ENCODE measurements at regions not wholly inside any gene's neighbourhood (a gene's known extent, or its start where the extent isn't known, plus 50 kb on each side); places are given as distances from the start of the nearest gene placed in this dataset.

DNA sequence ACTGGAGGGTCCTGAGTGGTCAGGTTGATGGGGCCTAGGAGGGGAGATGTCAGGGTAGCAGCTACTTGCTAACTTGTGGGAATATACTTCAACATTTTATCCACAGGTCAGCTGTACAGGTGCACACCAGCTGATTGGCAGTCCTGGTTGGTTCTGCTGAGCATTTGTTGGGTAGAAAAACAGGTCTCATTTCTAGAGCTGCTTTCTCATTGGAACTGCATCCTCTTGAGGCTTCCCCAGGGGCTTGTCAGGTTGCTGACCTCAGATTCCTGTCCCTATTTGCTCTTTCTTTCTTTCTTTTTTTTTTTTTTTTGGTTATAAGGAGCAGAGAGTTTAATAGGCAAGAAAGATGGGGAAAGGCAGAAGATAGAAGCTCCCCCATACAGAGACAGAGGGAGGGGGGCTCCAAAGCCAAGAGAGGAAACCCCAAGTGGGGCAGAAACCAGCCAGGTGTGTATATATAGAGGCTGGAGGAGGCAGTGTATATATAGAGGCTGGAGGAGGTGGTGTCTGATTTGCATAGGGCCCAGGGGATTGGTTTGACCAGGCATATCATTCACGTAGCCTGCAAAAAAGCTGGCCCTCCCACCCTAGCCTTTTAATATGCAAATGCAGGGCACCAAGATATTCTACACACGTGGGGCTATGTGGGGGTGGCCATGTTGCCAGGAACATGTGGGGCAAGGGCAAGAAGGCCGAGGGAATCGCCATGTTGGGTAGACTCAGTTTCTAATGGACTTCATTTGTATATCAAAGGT, 57.3 kb upstream of the STUM start:
- no peak for DNase-seq

DNA sequence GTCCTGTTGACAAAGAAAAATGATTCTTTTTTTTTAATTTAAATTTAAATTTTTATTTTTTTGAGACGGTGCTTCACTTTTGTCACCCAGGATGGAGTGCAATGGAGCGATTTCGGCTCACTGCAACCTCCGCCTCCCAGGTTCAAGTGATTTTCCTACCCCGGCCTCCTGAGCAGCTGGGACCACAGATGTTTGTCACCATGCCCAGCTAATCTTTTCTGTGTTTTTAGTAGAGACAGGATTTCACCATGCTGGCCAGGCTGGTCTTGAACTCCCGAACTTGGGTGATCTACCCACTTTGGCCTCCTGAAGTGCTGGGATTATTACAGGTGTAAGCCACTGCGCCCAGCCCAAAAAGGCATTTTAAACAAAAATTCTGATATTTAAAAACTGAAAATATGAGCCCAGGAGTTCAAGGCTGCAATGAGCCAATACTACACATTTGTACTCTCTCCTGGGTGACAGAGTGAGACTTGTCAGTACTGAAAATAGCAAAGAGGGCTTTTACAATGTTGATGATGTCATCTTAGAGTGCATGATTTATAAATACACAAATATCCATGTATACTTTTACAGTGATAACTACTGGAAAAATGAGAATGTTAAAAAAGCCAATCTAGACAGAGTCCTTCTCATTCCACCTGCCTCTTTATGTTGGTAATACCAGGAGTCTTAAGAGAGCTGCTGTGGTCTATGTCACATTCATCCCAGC, 56.0 kb upstream of the STUM start:
- DNase-seq, result no peak

DNA sequence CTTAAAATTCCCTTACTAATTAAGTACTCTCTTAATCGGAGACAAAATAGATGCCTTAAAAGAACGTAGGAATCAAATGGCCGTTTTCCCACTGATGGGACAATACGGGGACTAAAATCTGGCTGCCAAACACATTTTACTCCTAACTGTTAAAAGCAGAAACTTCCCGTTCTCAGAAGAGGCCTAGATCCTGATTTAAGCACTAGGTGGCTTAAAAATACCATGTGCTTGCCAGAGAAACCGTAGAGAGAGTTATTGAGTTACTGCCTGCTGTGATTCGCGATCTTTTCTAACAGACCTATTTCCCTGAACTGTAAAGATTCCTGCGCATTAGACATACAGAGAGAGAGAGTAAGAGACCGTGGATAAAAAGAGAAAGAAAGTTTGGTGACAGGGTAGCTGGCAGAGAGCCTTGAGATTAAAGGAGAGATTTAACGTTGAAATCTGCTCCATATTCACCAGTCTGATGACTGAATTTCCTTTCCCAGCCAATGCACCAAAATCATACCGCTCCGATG, 54.4 kb upstream of the STUM start:
- DNase-seq, result no peak

DNA sequence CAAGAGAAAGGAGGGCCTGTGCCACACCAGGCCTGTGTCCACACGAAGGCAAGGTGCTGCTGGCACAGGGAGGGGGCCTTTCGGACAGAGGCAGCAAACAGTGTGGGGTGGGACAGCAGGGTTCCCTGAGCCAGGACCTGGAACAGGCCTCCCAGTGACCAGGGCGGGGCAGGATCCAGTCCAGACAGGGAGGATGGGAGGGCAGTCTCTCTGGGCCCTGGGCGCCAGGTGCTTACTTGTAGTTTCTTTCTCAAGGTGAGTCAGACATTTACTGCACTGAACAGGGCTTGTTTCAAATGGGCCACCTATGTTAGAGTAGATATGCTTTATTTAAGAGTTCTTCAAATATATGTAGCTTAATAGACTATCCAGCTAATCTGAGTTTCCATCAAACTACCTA, 52.8 kb upstream of the STUM start:
- DNase-seq, result no peak

DNA sequence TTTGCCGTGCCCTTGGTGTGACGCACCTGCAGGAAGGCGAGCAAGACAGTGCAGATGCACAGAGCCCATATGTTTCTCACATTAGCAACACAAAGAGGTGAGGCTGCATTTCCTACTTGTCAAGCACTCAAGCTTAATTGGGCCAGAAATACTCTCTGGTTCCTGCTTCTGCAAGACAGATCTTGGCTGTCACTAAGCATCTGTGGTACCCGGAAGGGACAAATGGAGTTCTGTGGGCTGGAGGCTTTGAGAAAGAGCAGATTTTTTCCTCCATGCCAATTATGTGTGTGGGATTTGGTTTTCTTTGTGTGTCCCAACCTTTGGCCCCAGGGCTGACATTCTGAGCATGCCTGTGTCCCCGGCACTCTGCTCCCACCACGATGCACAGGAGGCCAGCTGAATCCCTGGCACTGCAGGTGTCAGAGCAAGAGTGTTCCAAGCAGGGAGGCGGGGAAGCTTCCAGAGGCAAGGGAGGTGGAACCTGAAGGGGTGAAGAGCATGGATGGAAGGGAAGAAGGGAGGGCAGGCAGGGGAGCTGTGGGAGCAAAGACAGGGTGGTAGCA, 52.0 kb upstream of the STUM start:
- DNase-seq, result no peak

- no peak for DNase-seq
These were observed 51.2 kb upstream of the STUM start for GRCh38 chr1:226497276-226497833.

- DNase-seq, result no peak
These were observed 50.4 kb upstream of the STUM start for GRCh38 chr1:226497991-226498639.

- DNase-seq, result no peak
These were observed 49.9 kb upstream of the STUM start for GRCh38 chr1:226498640-226499008.
